ENCODE measurements at regions not wholly inside any gene's neighbourhood (a gene's known extent, or its start where the extent isn't known, plus 50 kb on each side); places are given as distances from the start of the nearest gene placed in this dataset.

DNA sequence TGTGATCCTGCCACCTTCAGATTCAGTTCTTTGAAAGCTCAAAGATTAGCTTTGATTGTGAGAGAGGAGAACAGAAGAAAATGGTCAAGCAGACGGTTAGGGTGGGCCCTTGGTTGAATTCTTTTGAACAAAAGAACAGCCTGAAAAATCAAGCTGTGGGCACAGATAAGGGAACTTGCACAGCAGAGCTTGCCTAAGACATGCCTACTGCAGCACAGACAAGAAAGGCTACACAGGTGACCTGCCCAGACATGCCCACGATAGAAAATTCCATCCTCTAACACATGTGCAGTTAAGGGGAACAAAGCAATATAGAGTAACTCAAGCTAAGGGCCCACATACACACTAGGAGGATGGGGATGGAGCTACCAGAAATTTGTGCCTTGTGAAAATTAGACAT, 512.5 kb upstream of the LRRC7 start:
- H3K4me3 ChIP-seq (ENCODE audit: low read depth, low read length), result no peak overlapping the region
- DNase-seq (ENCODE audit: low read depth, low spot score), result no peak
- ChIA-PET CTCF (no interaction called here), POLR2A (no interaction called here)
- TF ChIP-seq, protein P1, sequence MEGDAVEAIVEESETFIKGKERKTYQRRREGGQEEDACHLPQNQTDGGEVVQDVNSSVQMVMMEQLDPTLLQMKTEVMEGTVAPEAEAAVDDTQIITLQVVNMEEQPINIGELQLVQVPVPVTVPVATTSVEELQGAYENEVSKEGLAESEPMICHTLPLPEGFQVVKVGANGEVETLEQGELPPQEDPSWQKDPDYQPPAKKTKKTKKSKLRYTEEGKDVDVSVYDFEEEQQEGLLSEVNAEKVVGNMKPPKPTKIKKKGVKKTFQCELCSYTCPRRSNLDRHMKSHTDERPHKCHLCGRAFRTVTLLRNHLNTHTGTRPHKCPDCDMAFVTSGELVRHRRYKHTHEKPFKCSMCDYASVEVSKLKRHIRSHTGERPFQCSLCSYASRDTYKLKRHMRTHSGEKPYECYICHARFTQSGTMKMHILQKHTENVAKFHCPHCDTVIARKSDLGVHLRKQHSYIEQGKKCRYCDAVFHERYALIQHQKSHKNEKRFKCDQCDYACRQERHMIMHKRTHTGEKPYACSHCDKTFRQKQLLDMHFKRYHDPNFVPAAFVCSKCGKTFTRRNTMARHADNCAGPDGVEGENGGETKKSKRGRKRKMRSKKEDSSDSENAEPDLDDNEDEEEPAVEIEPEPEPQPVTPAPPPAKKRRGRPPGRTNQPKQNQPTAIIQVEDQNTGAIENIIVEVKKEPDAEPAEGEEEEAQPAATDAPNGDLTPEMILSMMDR (IDR thresholded peaks at IDR 0.05; ENCODE audit: insufficient read depth, low read length, missing control alignments), result no peak

DNA sequence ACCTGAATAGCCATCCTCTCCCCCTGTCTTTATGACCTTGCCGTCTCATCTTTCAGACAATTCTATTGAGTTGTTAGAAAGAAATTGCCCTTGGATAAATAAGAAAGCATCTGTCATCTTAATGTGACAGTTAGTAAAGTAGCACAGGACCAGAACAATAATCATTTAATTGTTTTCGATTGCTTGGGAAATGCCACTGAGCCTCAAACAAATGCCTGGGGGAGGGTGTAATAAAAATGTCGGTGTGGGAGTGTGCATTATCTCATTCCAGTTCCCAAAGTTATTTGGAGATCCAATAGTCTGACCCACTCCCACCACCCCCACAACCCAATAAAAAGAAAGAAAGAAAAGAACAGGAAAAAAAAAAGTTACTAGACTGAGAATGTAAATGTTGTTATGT, 509.3 kb upstream of the LRRC7 start:
- TF ChIP-seq, protein P1 (IDR thresholded peaks at IDR 0.05; ENCODE audit: insufficient read depth, low read length, missing control alignments), result no peak
- ChIA-PET POLR2A (no interaction called here), CTCF (no interaction called here)
- DNase-seq (ENCODE audit: low read depth, low spot score), result no peak
- H3K4me3 ChIP-seq (ENCODE audit: low read depth, low read length), result no peak overlapping the region

DNA sequence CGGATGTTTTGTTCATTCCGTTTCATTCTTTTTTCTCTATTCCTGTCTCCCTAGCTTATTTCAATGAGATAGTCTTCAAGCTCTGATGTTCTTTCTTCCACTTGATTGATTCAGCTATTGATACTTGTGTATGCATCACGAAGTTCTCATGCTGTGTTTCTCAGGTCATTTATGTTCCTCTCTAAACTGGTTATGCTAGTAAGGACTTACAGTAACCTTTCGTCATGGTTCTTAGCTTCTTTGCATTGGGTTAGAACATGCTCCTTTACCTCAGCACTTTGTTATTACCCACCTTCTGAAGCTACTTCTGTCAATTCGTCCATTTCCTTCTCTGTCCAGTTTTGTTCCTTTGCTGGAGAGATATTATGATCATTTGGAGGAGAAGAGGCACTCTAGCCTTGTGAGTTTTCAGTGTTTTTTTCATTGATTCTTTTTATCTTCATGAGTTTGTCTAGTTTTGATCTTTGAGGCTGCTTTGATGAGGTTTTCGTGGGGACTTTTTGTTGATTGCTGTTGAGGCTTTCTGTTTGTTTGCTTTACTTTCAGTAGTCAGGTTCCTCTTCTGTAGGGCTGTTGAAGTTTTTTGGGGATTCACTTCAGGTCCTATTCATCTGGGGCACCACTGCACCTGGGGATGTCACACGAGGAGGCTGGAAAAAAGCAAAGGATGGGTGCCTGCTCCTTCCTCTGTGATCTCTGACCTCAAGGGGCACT, 496.9 kb upstream of the LRRC7 start:
- no peak overlapping the region for H3K4me3 ChIP-seq (ENCODE audit: low read depth, low read length)
- TF ChIP-seq, protein P1 (IDR thresholded peaks at IDR 0.05; ENCODE audit: insufficient read depth, low read length, missing control alignments), result no peak
- ChIA-PET CTCF (no interaction called here), POLR2A (no interaction called here)
- DNase-seq (ENCODE audit: low read depth, low spot score), result no peak

DNA sequence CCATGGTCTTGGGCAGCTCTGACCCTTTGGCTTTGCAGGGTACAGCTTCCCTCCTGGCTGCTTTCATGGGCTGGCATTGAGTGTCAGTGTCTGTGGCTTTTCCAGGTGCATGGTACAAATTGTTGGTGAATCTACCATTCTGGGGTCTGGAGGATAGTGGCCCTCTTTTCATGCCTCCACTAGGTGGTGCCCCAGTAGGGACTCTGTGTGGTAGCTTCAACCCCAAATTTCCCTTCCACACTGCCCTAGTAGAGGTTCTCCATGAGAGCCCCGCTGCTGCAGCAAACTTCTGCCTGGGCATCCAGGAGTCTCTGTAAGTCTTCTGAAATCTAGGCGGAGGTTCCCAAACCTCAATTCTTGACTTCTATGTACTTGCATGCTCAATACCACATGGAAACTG, 494.5 kb upstream of the LRRC7 start:
- POLR2A ChIA-PET, result no interaction called here
- no peak overlapping the region for H3K4me3 ChIP-seq (ENCODE audit: low read depth, low read length)
- TF ChIP-seq, protein P1 (IDR thresholded peaks at IDR 0.05; ENCODE audit: insufficient read depth, low read length, missing control alignments), result no peak
- no peak for DNase-seq (ENCODE audit: low read depth, low spot score)
- CTCF ChIA-PET, result no interaction called here

DNA sequence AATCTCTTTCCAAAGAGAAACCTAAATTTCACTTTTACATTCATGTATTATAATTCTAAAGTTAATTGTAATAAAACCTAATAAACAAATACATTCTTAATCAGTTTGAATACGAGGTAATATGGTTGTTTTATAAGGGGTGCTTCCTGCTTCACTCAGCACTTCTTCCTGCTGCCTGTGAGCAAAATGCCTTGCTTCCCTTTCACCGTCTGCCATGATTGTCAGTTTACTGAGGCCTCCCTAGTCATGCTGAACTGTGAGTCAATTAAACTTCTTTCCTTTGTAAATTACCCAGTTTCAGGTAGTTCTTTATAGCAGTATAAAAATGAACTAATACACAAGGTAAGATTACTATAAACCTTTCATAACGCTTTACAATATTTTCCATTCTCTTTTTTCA, 491.1 kb upstream of the LRRC7 start:
- H3K4me3 ChIP-seq (ENCODE audit: low read depth, low read length), result no peak overlapping the region
- ChIA-PET CTCF (no interaction called here), POLR2A (no interaction called here)
- TF ChIP-seq, protein P1 (IDR thresholded peaks at IDR 0.05; ENCODE audit: insufficient read depth, low read length, missing control alignments), result no peak
- no peak for DNase-seq (ENCODE audit: low read depth, low spot score)

DNA sequence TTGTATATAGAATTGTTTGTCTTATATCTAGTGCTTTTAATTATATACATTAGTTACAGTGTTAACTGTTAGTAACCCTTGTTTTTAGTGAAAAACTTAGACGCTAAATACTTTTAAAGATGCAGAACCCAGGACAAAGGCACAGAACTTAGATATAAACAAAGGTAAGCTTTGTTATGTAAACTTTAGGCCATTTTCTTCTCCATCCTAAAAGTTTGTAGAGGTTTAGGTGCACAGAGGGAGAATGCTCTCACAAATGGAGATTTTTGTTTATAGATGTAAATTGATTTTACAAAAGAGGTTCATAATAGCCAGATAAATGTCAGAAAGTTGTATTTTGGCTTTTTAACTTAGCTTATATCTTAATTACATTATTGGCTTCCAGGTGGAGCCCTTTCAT, 490.5 kb upstream of the LRRC7 start:
- TF ChIP-seq, protein P1 (IDR thresholded peaks at IDR 0.05; ENCODE audit: insufficient read depth, low read length, missing control alignments), result no peak
- H3K4me3 ChIP-seq (ENCODE audit: low read depth, low read length), result no peak overlapping the region
- POLR2A ChIA-PET, result no interaction called here
- no peak for DNase-seq (ENCODE audit: low read depth, low spot score)
- CTCF ChIA-PET, result interaction anchor here (0.6 kb wide), 1 partner anchor 13 kb away, joined by 4 read pairs; no protein-coding TSS in a partner anchor
